ENCODE measurements at regions not wholly inside any gene's neighbourhood (a gene's known extent, or its start where the extent isn't known, plus 50 kb on each side); places are given as distances from the start of the nearest gene placed in this dataset.

DNA sequence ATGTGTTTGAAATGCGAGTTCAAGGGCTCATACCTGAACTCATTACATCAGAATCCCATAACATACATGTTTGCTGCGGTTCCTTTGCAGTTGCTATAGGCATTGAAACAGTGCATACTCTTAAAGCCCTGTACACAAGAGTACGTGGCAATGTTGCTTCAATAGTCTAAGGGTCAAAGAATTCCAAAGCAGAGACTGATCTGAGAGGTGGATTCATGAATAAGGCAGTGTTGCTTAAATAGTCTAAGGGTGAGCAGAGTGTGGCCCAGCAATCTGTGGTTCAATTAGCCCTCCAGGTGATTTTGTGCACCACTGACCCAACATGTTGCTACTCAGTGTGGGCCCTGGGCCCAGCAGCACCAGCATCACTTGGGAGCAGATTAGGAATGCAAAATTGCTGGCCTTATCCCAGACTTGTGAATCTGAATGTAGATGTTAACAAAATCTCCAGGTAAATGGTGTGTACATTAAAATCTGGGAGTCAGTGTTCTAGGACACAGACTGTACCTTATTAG is 314.7 kb upstream of the UMPS start:
- TF ChIP-seq, protein P1, sequence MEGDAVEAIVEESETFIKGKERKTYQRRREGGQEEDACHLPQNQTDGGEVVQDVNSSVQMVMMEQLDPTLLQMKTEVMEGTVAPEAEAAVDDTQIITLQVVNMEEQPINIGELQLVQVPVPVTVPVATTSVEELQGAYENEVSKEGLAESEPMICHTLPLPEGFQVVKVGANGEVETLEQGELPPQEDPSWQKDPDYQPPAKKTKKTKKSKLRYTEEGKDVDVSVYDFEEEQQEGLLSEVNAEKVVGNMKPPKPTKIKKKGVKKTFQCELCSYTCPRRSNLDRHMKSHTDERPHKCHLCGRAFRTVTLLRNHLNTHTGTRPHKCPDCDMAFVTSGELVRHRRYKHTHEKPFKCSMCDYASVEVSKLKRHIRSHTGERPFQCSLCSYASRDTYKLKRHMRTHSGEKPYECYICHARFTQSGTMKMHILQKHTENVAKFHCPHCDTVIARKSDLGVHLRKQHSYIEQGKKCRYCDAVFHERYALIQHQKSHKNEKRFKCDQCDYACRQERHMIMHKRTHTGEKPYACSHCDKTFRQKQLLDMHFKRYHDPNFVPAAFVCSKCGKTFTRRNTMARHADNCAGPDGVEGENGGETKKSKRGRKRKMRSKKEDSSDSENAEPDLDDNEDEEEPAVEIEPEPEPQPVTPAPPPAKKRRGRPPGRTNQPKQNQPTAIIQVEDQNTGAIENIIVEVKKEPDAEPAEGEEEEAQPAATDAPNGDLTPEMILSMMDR (IDR thresholded peaks at IDR 0.05) = no peak
- TF ChIP-seq POLR2A (IDR thresholded peaks at IDR 0.05) = no peak

Measured in right lobe of liver (tissue), 4 donors.